GM12878 (cell line): ENCODE measurements at regions not wholly inside any gene's neighbourhood (a gene's known extent, or its start where the extent isn't known, plus 50 kb on each side); places are given as distances from the start of the nearest gene placed in this dataset.

Experiments
- ATAC-seq: fragments of 200-7000 bp; cut with Tn5 transposase; 3 replicates; pipeline ENCODE4 v1.9.1; 2020; ENCODE audit warnings: mild to moderate bottlenecking, moderate library complexity
- BruUV-seq: library from RNA; stranded (reverse); fragments of 400-500 nt; replicated peaks from 2 replicates; lab custom pipeline; 2021; lab: Mats Ljungman, UMichigan
- CTCF ChIA-PET: fragments of 300-600 bp; sonication (Branson Sonifier 250); formaldehyde crosslinking; extraction: SDS; loops from one replicate; lab custom pipeline; 2021; ENCODE audit warnings: inconsistent platforms; lab: Yijun Ruan, JAX
- POLR2A ChIA-PET: fragments of 350-600 bp; formaldehyde crosslinking; extraction: SDS; loops from one replicate; lab custom pipeline; 2021; ENCODE audit warnings: inconsistent platforms; lab: Charles Lee
- RAD21 ChIA-PET: fragments of 300-600 bp; sonication (Branson Sonifier 250); formaldehyde crosslinking; loops from one replicate; lab custom pipeline; 2023; ENCODE audit warnings: antibody characterized with exemption; ENCODE audit not compliant: unreplicated experiment; lab: Charles Lee
- SMC1A ChIA-PET: fragments of 300-600 bp; sonication (Branson Sonifier 250); formaldehyde crosslinking; loops from one replicate; lab custom pipeline; 2023; ENCODE audit not compliant: unreplicated experiment, uncharacterized antibody; lab: Charles Lee
- DNase-seq: peaks from one replicate; pipeline ENCODE4 v3.0.0-alpha.2; 2011; ENCODE audit warnings: low read depth, low spot score
- FAIRE-seq: peaks from 3 replicates; lab custom pipeline; 2011; peaks lifted over from hg19 to GRCh38; lab: Jason Lieb, UNC
- H2AFZ ChIP-seq: 2 replicates; pipeline ENCODE4 v1.6.0; 2011; ENCODE audit warnings: low read depth, low read length, control low read depth; ENCODE audit not compliant: control insufficient read depth
- H3K27ac ChIP-seq: 2 replicates; pipeline ENCODE4 v1.5.1; 2011; ENCODE audit warnings: control low read depth; ENCODE audit not compliant: control insufficient read depth, insufficient read depth
- H3K27me3 ChIP-seq, 2 experiments: replicated peaks in 1 of 2; 2 replicates each; pipeline versions ENCODE4 v1.6.0 to v1.6.1; 2011; ENCODE audit warnings: low read length in 1 of 2; ENCODE audit not compliant: control insufficient read depth in 2 of 2, insufficient read depth in 2 of 2
- H3K36me3 ChIP-seq, 2 experiments: 2 replicates each; pipeline ENCODE4 v1.5.1; 2011; ENCODE audit warnings: low read length in 1 of 2; ENCODE audit not compliant: control insufficient read depth in 2 of 2, insufficient read depth in 2 of 2
- H3K4me1 ChIP-seq: 2 replicates; pipeline ENCODE4 v1.6.1; 2011; ENCODE audit warnings: mild to moderate bottlenecking, low read length, moderate library complexity, mixed read lengths; ENCODE audit not compliant: control insufficient read depth, insufficient read depth
- H3K4me2 ChIP-seq: 2 replicates; pipeline ENCODE4 v1.6.0; 2011; ENCODE audit warnings: control low read depth; ENCODE audit not compliant: control insufficient read depth, insufficient read depth
- H3K4me3 ChIP-seq: fragments of 200-600 bp; sonication (generic); 2 replicates; pipeline ENCODE4 v1.5.1; 2016
- H3K79me2 ChIP-seq: 2 replicates; pipeline ENCODE4 v1.6.0; 2011; ENCODE audit warnings: low read length; ENCODE audit not compliant: control insufficient read depth, insufficient read depth
- H3K9ac ChIP-seq: 2 replicates; pipeline ENCODE4 v1.8.0; 2011; ENCODE audit warnings: low read length, control low read depth, mixed read lengths; ENCODE audit not compliant: control insufficient read depth, insufficient read depth
- H3K9me3 ChIP-seq: replicated peaks from 3 replicates; pipeline ENCODE4 v1.5.1; 2011; ENCODE audit warnings: mild to moderate bottlenecking, low read length; ENCODE audit not compliant: control insufficient read depth, insufficient read depth
- H4K20me1 ChIP-seq: 2 replicates; pipeline ENCODE4 v1.6.0; 2011; ENCODE audit not compliant: control insufficient read depth, insufficient read depth
- IKZF2 ChIP-seq, 2 experiments: fragments of 450-650 bp; IDR thresholded peaks; 2 replicates each; pipeline ENCODE4 v1.6.1; 2017; ENCODE audit warnings: mild to moderate bottlenecking in 2 of 2, moderate library complexity in 2 of 2
- MYB ChIP-seq: fragments of 150-350 bp; IDR thresholded peaks from 2 replicates; pipeline ENCODE4 v1.6.1; 2014; ENCODE audit warnings: mild to moderate bottlenecking, low read depth, low read length, borderline replicate concordance
- SIN3A ChIP-seq: IDR thresholded peaks from 2 replicates; pipeline ENCODE4 v1.6.1; 2012; ENCODE audit warnings: low read depth, low read length, improper control_type of control experiment
- TCF12 ChIP-seq: IDR thresholded peaks from 2 replicates; pipeline ENCODE4 v1.6.1; 2011; ENCODE audit warnings: low read depth, mild to moderate bottlenecking, low read length
- ZBTB4 ChIP-seq: fragments of 450-650 bp; formaldehyde crosslinking; IDR thresholded peaks from 2 replicates; pipeline ENCODE4 v1.4.0; 2022; ENCODE audit warnings: mild to moderate bottlenecking, moderate library complexity
- ZBTB40 ChIP-seq: fragments of 450-650 bp; IDR thresholded peaks from 2 replicates; pipeline ENCODE4 v1.6.1; 2016; ENCODE audit warnings: mild to moderate bottlenecking, moderate library complexity, borderline replicate concordance
- WGBS: methylation state at CpG from one replicate; pipeline ENCODE4 v1.1.6; 2016; ENCODE audit warnings: low lambda C conversion rate; ENCODE audit not compliant: insufficient replicate concordance, insufficient coverage; ENCODE audit errors: missing lambda C conversion rate; 5-methylcytosine and 5-hydroxymethylcytosine counted together
- in situ Hi-C: fragments of 300-500 bp; cut with MboI; formaldehyde crosslinking; loops from 9 replicates; pipeline ENCODE4 v1.14.3; 2018; ENCODE audit warnings: mixed read lengths
- intact Hi-C: fragments of 100-400 bp; cut with micrococcal nuclease; formaldehyde crosslinking; loops from one replicate; pipeline ENCODE4 v1.14.2; 2022; ENCODE audit not compliant: unreplicated experiment
- TF ChIP-seq, protein P1 (sequence below): fragments of 450-650 bp; IDR thresholded peaks from 2 replicates; pipeline ENCODE4 v1.6.1; 2018; ENCODE audit warnings: borderline replicate concordance, mild to moderate bottlenecking; ENCODE audit not compliant: partially characterized antibody

- no peak for TF ChIP-seq ZBTB4 (CRISPR knock-in tag)
Observed at GRCh38 chr5:40021007-40021406, 596.2 kb upstream of the DAB2 start (continued).

- Histone ChIP-seq H3K4me1 (no peaks in the 10 kb centered on the region), H3K27me3 (no peaks in the 10 kb centered on the region), H2AFZ (no peak overlapping the region), H4K20me1 (no peaks in the 10 kb centered on the region), H3K36me3 (no peaks in the 10 kb centered on the region), H3K4me3 (no peak overlapping the region), H3K9ac (no peak overlapping the region), H3K79me2 (no peaks in the 10 kb centered on the region), H3K4me2 (no peak overlapping the region), H3K9me3 (no peaks in the 10 kb centered on the region), H3K27ac (no peak overlapping the region)
- no TSS peak for BruUV-seq
- SMC1A ChIA-PET: interaction anchor here (1.4 kb wide), 1 partner anchor 13 kb away, joined by 4 read pairs; no protein-coding TSS in a partner anchor
- no peak for DNase-seq
- in situ Hi-C loops (no loop called here), intact Hi-C loops (no loop called here)
- ATAC-seq: no peak
- POLR2A ChIA-PET: no interaction called here
- RAD21 ChIA-PET: no interaction called here
- 46% methylated on average over 3 of the region's 3 CpGs for WGBS
- TF ChIP-seq MYB (no peak), IKZF2 (IDR thresholded peaks at IDR 0.05) (no peak), SIN3A (no peak), ZBTB40 (no peak), TCF12 (no peak)
- TF ChIP-seq, protein P1, sequence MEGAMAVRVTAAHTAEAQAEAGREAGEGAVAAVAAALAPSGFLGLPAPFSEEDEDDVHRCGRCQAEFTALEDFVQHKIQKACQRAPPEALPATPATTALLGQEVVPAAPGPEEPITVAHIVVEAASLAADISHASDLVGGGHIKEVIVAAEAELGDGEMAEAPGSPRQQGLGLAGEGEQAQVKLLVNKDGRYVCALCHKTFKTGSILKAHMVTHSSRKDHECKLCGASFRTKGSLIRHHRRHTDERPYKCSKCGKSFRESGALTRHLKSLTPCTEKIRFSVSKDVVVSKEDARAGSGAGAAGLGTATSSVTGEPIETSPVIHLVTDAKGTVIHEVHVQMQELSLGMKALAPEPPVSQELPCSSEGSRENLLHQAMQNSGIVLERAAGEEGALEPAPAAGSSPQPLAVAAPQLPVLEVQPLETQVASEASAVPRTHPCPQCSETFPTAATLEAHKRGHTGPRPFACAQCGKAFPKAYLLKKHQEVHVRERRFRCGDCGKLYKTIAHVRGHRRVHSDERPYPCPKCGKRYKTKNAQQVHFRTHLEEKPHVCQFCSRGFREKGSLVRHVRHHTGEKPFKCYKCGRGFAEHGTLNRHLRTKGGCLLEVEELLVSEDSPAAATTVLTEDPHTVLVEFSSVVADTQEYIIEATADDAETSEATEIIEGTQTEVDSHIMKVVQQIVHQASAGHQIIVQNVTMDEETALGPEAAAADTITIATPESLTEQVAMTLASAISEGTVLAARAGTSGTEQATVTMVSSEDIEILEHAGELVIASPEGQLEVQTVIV: no peak
- CTCF ChIA-PET: no interaction called here
- FAIRE-seq: no peak
Observed at GRCh38 chr5:40017918-40018317, 593.1 kb upstream of the DAB2 start.
